ENCODE measurements at regions not wholly inside any gene's neighbourhood (a gene's known extent, or its start where the extent isn't known, plus 50 kb on each side); places are given as distances from the start of the nearest gene placed in this dataset.
"Not testable (repeated sequence)": the region's sequence is repeated elsewhere in the genome, so short reads cannot be mapped to it uniquely, and the experiment has no call there.

GRCh38 chr11:104776501-104777170 is 121.6 kb downstream of the CASP12 start:
- Histone ChIP-seq H3K4me1 (no peaks in the 10 kb centered on the region), H3K4me3 (no peak overlapping the region), H3K9me3 (peaks cover 0 to 6% of the 10 kb centered on the region in 2 donors), H3K27ac (no peak overlapping the region), H3K36me3 (no peaks in the 10 kb centered on the region), H3K27me3 (no peaks in the 10 kb centered on the region)
- TF ChIP-seq, protein P1, sequence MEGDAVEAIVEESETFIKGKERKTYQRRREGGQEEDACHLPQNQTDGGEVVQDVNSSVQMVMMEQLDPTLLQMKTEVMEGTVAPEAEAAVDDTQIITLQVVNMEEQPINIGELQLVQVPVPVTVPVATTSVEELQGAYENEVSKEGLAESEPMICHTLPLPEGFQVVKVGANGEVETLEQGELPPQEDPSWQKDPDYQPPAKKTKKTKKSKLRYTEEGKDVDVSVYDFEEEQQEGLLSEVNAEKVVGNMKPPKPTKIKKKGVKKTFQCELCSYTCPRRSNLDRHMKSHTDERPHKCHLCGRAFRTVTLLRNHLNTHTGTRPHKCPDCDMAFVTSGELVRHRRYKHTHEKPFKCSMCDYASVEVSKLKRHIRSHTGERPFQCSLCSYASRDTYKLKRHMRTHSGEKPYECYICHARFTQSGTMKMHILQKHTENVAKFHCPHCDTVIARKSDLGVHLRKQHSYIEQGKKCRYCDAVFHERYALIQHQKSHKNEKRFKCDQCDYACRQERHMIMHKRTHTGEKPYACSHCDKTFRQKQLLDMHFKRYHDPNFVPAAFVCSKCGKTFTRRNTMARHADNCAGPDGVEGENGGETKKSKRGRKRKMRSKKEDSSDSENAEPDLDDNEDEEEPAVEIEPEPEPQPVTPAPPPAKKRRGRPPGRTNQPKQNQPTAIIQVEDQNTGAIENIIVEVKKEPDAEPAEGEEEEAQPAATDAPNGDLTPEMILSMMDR (IDR thresholded peaks at IDR 0.05), result no peak
- no peak for DNase-seq (ENCODE audit: low spot score)

- TF ChIP-seq, protein P1 (IDR thresholded peaks at IDR 0.05), result no peak
- H3K27me3 ChIP-seq, result no peaks in the 10 kb centered on the region
- no peaks in the 10 kb centered on the region for H3K4me1 ChIP-seq
- no peak for DNase-seq (ENCODE audit: low spot score)
- H3K4me3 ChIP-seq, result no peak overlapping the region
- no peaks in the 10 kb centered on the region for H3K36me3 ChIP-seq
- peaks cover 0 to 6% of the 10 kb centered on the region in 2 donors for H3K9me3 ChIP-seq
- H3K27ac ChIP-seq, result no peak overlapping the region
These were observed 123.7 kb downstream of the CASP12 start for GRCh38 chr11:104774578-104774977.

GRCh38 chr11:104772806-104773241 is 125.4 kb downstream of the CASP12 start:
- TF ChIP-seq, protein P1 (IDR thresholded peaks at IDR 0.05), result no peak
- no peak for DNase-seq (ENCODE audit: low spot score)
- H3K4me3 ChIP-seq, result no peak overlapping the region
- peaks cover 0 to 6% of the 10 kb centered on the region in 2 donors for H3K9me3 ChIP-seq
- no peaks in the 10 kb centered on the region for H3K4me1 ChIP-seq
- no peaks in the 10 kb centered on the region for H3K36me3 ChIP-seq
- H3K27ac ChIP-seq, result no peak overlapping the region
- no peaks in the 10 kb centered on the region for H3K27me3 ChIP-seq

DNA sequence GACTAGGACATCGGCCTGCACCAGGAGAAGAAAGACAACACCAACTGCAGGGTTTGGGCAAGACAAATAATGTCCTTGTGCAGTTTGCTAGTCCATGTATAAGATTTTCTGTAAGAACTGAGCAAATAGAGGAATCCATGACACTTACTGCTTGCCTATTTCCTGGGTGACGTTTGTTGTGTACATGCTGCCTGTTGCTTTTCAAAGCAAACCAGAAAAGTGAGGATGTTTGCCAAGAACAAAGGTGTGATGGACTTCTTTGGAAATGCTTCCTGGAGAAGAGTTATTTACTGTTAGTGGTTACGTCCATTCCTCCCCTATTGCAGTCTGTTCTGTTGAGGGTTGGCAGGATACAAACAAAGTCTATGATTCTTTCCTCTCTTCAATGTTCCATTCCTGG is 126.5 kb downstream of the CASP12 start:
- DNase-seq (ENCODE audit: low spot score), result no peak
- H3K9me3 ChIP-seq, result peaks cover 0 to 6% of the 10 kb centered on the region in 2 donors
- TF ChIP-seq, protein P1 (IDR thresholded peaks at IDR 0.05), result no peak
- no peaks in the 10 kb centered on the region for H3K36me3 ChIP-seq
- H3K4me3 ChIP-seq, result no peak overlapping the region
- no peak overlapping the region for H3K27ac ChIP-seq
- no peaks in the 10 kb centered on the region for H3K27me3 ChIP-seq
- H3K4me1 ChIP-seq, result no peaks in the 10 kb centered on the region

- not testable (repeated sequence) for H3K4me3 ChIP-seq; H3K36me3 ChIP-seq; DNase-seq (ENCODE audit: low spot score); H3K27ac ChIP-seq; H3K27me3 ChIP-seq; H3K9me3 ChIP-seq; H3K4me1 ChIP-seq
These were observed 127.2 kb downstream of the CASP12 start for GRCh38 chr11:104771046-104771445.

DNA sequence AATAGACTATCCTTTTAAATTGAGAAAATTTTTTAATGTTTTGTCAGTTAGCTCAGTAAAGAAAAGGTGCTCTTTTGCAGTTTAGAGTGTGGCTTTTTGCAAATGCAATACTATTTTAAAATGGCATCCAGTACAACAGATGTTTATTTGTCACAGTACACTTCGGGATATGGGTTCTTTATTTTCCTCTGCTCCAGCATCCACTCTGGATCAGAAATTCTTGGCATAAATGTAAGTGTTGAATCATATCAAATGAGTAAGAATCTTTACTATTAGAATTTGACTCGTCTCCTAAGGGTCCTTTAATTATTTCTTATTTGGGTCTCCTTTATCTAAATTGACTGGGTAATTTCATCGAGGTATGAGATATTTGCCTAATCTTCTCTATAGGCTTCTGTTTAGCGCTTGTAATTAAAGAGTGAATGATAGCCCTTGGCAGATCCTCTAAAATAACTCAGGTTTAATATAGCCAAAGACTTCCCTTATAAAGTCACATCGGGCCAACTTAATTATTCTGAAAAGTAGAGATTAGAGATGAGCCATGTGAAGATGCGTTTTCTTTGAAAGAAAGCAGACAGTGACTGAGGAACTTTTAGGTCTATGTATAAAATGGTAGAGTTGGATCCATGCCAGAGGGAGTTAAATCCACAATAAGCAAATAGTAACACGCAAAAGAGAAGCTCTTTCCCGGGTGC is 132.7 kb downstream of the CASP12 start:
- Histone ChIP-seq H3K4me3 (no peak overlapping the region), H3K9me3 (no peaks in the 10 kb centered on the region)
- TF ChIP-seq, protein P1 (IDR thresholded peaks at IDR 0.05), result no peak

More for the DNA sequence above, 132.7 kb downstream of the CASP12 start:
- Histone ChIP-seq H3K27ac (no peak overlapping the region), H3K4me1 (no peaks in the 10 kb centered on the region), H3K27me3 (no peaks in the 10 kb centered on the region), H3K36me3 (no peaks in the 10 kb centered on the region)
- no peak for DNase-seq (ENCODE audit: low spot score)
